ENCODE measurements at regions not wholly inside any gene's neighbourhood (a gene's known extent, or its start where the extent isn't known, plus 50 kb on each side); places are given as distances from the start of the nearest gene placed in this dataset.

GRCh38 chr7:91564101-91564500, 299.9 kb downstream of the FZD1 start:
- TF ChIP-seq CTCF (IDR thresholded peaks at IDR 0.05) (no peak), POLR2A (IDR thresholded peaks at IDR 0.05) (no peak)
